Left cardiac atrium (tissue), 4 donors: ENCODE measurements at regions not wholly inside any gene's neighbourhood (a gene's known extent, or its start where the extent isn't known, plus 50 kb on each side); places are given as distances from the start of the nearest gene placed in this dataset.
"Not testable (repeated sequence)": the region's sequence is repeated elsewhere in the genome, so short reads cannot be mapped to it uniquely, and the experiment has no call there.

ENCODE experiments used
- ATAC-seq, 2 donors: fragments of 200-7000 bp; cut with Tn5 transposase; one replicate each; pipeline ENCODE4 v1.9.1; 2020; ENCODE audit warnings: mild to moderate bottlenecking in 2 of 2, moderate library complexity in 2 of 2
- DNase-seq: peaks from one replicate; pipeline ENCODE4 v3.0.0-alpha.2; 2020
- intact Hi-C, 2 donors: fragments of 100-400 bp; cut with DNase I; formaldehyde crosslinking; loops; one replicate each; pipeline versions ENCODE4 v1.14.1 to v1.15.1; 2022 to 2023
- donor health status: DM: no; HTN: yes; CAD: no.
- donor health status: DM: no; HTN: yes; CAD: no; lungs with severe emphysema.
- donor health status: DM: yes; HTN: yes; CAD: no.
- donor health status: Dilated cardiomyopathy.

GRCh38 chr2:21194147-21194546 is 70.4 kb downstream of the TDRD15 start:
- no peak for DNase-seq
- ATAC-seq, result no peak
- intact Hi-C loops, result no loop called here

GRCh38 chr2:21194858-21195271 is 71.1 kb downstream of the TDRD15 start:
- ATAC-seq (peak in 1 of 2 donors; percentile 60), DNase-seq (no peak)
- intact Hi-C loops, result loop anchor here in 1 of 2 donors (5.0 kb wide), 1 partner anchor 107 kb away; no protein-coding TSS in a partner anchor

GRCh38 chr2:21195326-21195725 is 71.6 kb downstream of the TDRD15 start:
- ATAC-seq (peak in 1 of 2 donors; percentile 69), DNase-seq (no peak)
- intact Hi-C loops, result loop anchor here in 1 of 2 donors (5.0 kb wide), 1 partner anchor 107 kb away; no protein-coding TSS in a partner anchor

- intact Hi-C loops, result loop anchor here in 1 of 2 donors (5.0 kb wide), 1 partner anchor 104 kb away; no protein-coding TSS in a partner anchor
- DNase-seq (no peak), ATAC-seq (no peak)
Observed at GRCh38 chr2:21198637-21199036, 74.9 kb downstream of the TDRD15 start.

GRCh38 chr2:21203976-21204375 is 80.2 kb downstream of the TDRD15 start:
- intact Hi-C loops, result no loop called here
- no peak for ATAC-seq
- no peak for DNase-seq

GRCh38 chr2:21214085-21214484 is 90.3 kb downstream of the TDRD15 start:
- DNase-seq, intact Hi-C loops, ATAC-seq: not testable (repeated sequence)

GRCh38 chr2:21217442-21217841 is 93.7 kb downstream of the TDRD15 start:
- intact Hi-C loops, result no loop called here
- DNase-seq, result no peak

GRCh38 chr2:21220930-21221329 is 97.2 kb downstream of the TDRD15 start:
- intact Hi-C loops, result no loop called here
- DNase-seq (no peak), ATAC-seq (peak; percentile 67 to 94)

More at GRCh38 chr2:21217442-21217841, 93.7 kb downstream of the TDRD15 start:
- ATAC-seq, result no peak

GRCh38 chr2:21223618-21224017 is 99.8 kb downstream of the TDRD15 start:
- intact Hi-C loops, result no loop called here
- no peak for ATAC-seq
- no peak for DNase-seq

GRCh38 chr2:21228041-21228895 is 104.5 kb downstream of the TDRD15 start:
- DNase-seq, result no peak

GRCh38 chr2:21229302-21229701 is 105.5 kb downstream of the TDRD15 start:
- intact Hi-C loops, result no loop called here
- DNase-seq (no peak), ATAC-seq (peak; percentile 59 to 62)

More at GRCh38 chr2:21228041-21228895, 104.5 kb downstream of the TDRD15 start:
- ATAC-seq, result peak in 1 of 2 donors; percentile 10
- intact Hi-C loops, result no loop called here

- ATAC-seq, result no peak
- intact Hi-C loops, result no loop called here
- DNase-seq, result no peak
Observed at GRCh38 chr2:21230140-21230539, 106.4 kb downstream of the TDRD15 start.

- DNase-seq (no peak), ATAC-seq (peak in 1 of 2 donors; percentile 16)
- intact Hi-C loops, result no loop called here
Observed at GRCh38 chr2:21231985-21232384, 108.2 kb downstream of the TDRD15 start.

GRCh38 chr2:21233194-21233593 is 109.4 kb downstream of the TDRD15 start:
- ATAC-seq (no peak), DNase-seq (no peak)
- intact Hi-C loops, result no loop called here

GRCh38 chr2:21234001-21234400 is 110.2 kb downstream of the TDRD15 start:
- ATAC-seq (no peak), DNase-seq (no peak)
- intact Hi-C loops, result no loop called here

GRCh38 chr2:21234464-21235120 is 110.8 kb downstream of the TDRD15 start:
- DNase-seq (no peak), ATAC-seq (peak in 1 of 2 donors; percentile 27)
- intact Hi-C loops, result no loop called here

GRCh38 chr2:21239749-21240148 is 116.0 kb downstream of the TDRD15 start:
- DNase-seq, intact Hi-C loops, ATAC-seq: not testable (repeated sequence)

- no peak for ATAC-seq
- no peak for DNase-seq
- intact Hi-C loops, result no loop called here
Observed at GRCh38 chr2:21244161-21244560, 120.4 kb downstream of the TDRD15 start.

- ATAC-seq (no peak), DNase-seq (no peak)
- intact Hi-C loops, result no loop called here
Observed at GRCh38 chr2:21245565-21245964, 121.8 kb downstream of the TDRD15 start.

- intact Hi-C loops, result no loop called here
- no peak for DNase-seq
- no peak for ATAC-seq
Observed at GRCh38 chr2:21249367-21249766, 125.6 kb downstream of the TDRD15 start.
